ENCODE measurements at regions not wholly inside any gene's neighbourhood (a gene's known extent, or its start where the extent isn't known, plus 50 kb on each side); places are given as distances from the start of the nearest gene placed in this dataset.

- ATAC-seq, result no peak
- no peaks in the 10 kb centered on the region for H3K79me2 ChIP-seq (ENCODE audit: insufficient read depth, low read length)
- no peak for TF ChIP-seq REST (IDR thresholded peaks at IDR 0.05; ENCODE audit: borderline replicate concordance in 1 of 2, low read depth in 1 of 2, low read length in 2 of 2)
- TF ChIP-seq ZBTB25 (CRISPR knock-in tag; IDR thresholded peaks at IDR 0.05), result no peak
- no peak for TF ChIP-seq ZC3H13 (CRISPR knock-in tag; IDR thresholded peaks at IDR 0.05)
- TF ChIP-seq ZBTB43 (CRISPR knock-in tag; conservative IDR thresholded peaks at IDR 0.05), result no peak
- TF ChIP-seq FOXO1 (CRISPR knock-in tag; IDR thresholded peaks at IDR 0.05), result no peak
- TF ChIP-seq KLF9 (CRISPR knock-in tag; IDR thresholded peaks at IDR 0.05; ENCODE audit: low read depth), result no peak
- no peak for TF ChIP-seq ZNF557 (CRISPR knock-in tag; IDR thresholded peaks at IDR 0.05)
- TF ChIP-seq HES4 (CRISPR knock-in tag; IDR thresholded peaks at IDR 0.05; ENCODE audit: borderline replicate concordance), result no peak
- no peak for TF ChIP-seq SMC3 (IDR thresholded peaks at IDR 0.05; ENCODE audit: low read length)
- no peak for TF ChIP-seq BHLHE40 (IDR thresholded peaks at IDR 0.05; ENCODE audit: low read length)
- TF ChIP-seq ZNF513 (CRISPR knock-in tag; conservative IDR thresholded peaks at IDR 0.05), result no peak
- TF ChIP-seq TFAP4 (IDR thresholded peaks at IDR 0.05; ENCODE audit: borderline replicate concordance, low read depth), result no peak
- no peak for TF ChIP-seq ZNF556 (CRISPR knock-in tag; IDR thresholded peaks at IDR 0.05; ENCODE audit: borderline replicate concordance)
- no peak for TF ChIP-seq ZNF232 (CRISPR knock-in tag; IDR thresholded peaks at IDR 0.05; ENCODE audit: borderline replicate concordance)
- no peak for TF ChIP-seq HDAC2 (CRISPR knock-in tag; IDR thresholded peaks at IDR 0.05)
- H3K36me3 ChIP-seq (replicated peaks in 1 of 2; ENCODE audit: control insufficient read depth in 1 of 2, insufficient read depth in 2 of 2, low read length in 2 of 2), result no peaks in the 10 kb centered on the region
- WGBS (ENCODE audit: low lambda C conversion rate), result 31% methylated on average over 2 of the region's 2 CpGs
- H2AFZ ChIP-seq (ENCODE audit: low read length), result no peak overlapping the region
- in situ Hi-C loops (cut with HindIII; ENCODE audit: extremely low pct_ligation_motif_present, low pct_unique_long_range_greater_than_20kb), result no loop called here
- H3K27me3 ChIP-seq (ENCODE audit: control insufficient read depth in 1 of 2, insufficient read depth in 2 of 2, low read length in 2 of 2), result no peaks in the 10 kb centered on the region; a peak in 1 of 5 replicates
- H3K4me1 ChIP-seq (ENCODE audit: insufficient read depth, low read length), result no peaks in the 10 kb centered on the region
- no peak for DNase-seq (ENCODE audit: low spot score)
- H3K4me3 ChIP-seq (replicated peaks in 1 of 3; ENCODE audit: insufficient read depth in 1 of 3, low read depth in 2 of 3, low read length in 3 of 3), result no peak overlapping the region
- FAIRE-seq, result no peak
- CTCF ChIA-PET (ENCODE audit: low intra/inter-chr PET ratio, low total read pairs), result no interaction called here
- H3K27ac ChIP-seq (ENCODE audit: extremely low read length, insufficient read depth, low read length), result no peak overlapping the region
- BruUV-seq (replicated peaks), result no TSS peak
- no peaks in the 10 kb centered on the region for H4K20me1 ChIP-seq (ENCODE audit: insufficient read depth, low read length)
- H3K4me2 ChIP-seq (ENCODE audit: low read depth, low read length), result no peak overlapping the region
- POLR2A ChIA-PET, result no interaction called here
- intact Hi-C loops (cut with micrococcal nuclease; ENCODE audit: unreplicated experiment), result no loop called here
- H3K9me3 ChIP-seq (ENCODE audit: low read length), result no peaks in the 10 kb centered on the region
- no peak overlapping the region for H3K9ac ChIP-seq (ENCODE audit: insufficient read depth, low read depth, low read length)
Observed at GRCh38 chr15:29903028-29903427, 80.8 kb upstream of the TJP1 start.
